GM18520 (cell line): ENCODE measurements at regions not wholly inside any gene's neighbourhood (a gene's known extent, or its start where the extent isn't known, plus 50 kb on each side); places are given as distances from the start of the nearest gene placed in this dataset.

Source experiments
- ATAC-seq: cut with Tn5 transposase; IDR thresholded peaks from one replicate; pipeline ENCODE4 v1.9.1; 2021; ENCODE audit not compliant: unreplicated experiment

DNA sequence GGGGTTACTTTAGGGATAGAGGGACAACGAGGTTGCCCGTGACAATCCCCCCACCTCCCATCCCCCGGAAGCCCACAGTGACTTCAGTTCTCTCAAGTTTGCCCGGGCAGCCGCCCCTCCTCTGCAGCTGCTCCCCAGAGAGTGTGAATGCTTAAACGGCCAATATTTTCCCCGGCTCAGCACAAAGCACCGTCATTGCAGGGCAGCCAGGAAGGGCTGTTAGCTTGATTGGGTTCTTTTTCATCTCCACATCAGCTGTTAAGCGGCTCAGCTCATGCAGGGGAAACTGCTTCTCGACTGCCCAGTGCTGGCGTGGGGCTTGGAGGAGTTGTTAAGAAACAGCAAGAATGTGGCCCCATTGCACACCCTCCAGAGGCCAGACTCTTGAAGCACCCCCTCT is 120.5 kb upstream of the NCOR2 start:
- no peak for ATAC-seq

DNA sequence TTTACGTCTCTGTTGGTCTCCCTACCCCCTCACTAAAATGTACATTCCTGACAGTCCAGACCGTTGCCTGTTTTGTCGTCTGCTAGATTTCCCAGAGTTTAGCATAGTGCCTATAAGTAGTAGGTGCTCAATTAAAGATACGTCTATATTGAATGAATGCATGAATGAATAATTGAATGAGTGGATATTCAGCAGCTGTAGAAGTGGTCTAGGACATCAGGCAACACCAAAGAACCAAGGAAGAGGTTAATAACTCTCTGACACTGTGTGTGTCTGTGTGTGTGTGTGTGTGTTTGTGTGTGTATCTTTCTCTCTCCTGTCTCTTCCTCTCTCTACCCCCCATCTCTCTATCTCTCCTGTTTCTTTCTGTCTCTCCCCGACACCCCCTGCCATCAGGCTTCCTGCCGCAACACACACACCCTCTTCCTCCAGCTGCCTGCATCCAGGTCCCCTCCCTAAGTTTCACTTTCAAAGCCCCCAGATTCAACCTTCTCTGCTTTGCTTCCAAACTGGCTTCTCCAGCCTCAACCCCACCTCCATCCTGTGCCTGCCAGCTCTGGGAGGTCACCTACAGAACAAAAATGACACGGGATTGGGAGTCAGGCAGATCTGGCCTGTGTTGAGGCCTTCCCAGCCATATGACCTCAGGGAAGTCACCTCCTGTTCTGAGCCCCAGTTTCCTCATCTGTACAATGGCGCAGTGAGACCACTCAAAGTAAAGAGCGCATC is 119.9 kb upstream of the NCOR2 start:
- ATAC-seq: no peak

DNA sequence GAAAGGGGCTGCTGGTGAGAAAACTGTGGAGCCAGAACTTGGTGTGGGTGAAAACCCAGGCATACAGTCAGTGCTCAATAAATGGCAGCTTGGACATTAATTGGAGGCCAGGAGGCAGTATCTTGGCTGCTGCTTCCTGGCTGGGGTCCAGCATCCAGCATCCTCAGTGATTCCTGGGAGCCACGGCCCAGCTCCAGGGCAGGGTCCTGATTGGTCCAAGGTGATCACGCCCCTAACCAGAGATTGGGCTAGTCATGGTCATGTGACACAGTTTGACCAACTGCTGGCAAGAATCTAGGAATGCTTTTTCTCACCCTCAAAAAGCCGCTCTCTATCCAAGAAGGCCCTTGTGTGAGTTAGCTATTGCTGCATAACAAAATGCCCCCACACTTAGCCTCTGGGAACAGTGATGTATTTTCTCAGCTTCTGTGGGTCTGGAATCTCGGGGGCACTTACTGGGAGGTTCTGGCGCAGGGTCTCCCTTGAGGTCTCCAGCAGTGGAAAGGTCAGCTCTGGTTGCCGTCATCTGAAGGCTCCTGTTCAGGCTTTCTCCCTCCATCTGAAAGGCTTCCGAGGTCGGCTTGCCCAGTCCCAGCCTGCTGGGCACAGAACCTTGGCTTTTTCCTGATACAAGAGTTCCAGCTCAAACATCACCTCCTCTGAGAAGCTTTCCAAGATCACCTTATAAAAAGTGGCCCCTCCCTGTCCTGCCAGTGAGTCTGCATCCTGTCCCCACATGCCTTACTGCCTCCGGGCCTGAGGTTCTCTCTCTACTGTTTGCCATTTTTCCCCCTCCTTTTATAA is 119.2 kb upstream of the NCOR2 start:
- no peak for ATAC-seq

DNA sequence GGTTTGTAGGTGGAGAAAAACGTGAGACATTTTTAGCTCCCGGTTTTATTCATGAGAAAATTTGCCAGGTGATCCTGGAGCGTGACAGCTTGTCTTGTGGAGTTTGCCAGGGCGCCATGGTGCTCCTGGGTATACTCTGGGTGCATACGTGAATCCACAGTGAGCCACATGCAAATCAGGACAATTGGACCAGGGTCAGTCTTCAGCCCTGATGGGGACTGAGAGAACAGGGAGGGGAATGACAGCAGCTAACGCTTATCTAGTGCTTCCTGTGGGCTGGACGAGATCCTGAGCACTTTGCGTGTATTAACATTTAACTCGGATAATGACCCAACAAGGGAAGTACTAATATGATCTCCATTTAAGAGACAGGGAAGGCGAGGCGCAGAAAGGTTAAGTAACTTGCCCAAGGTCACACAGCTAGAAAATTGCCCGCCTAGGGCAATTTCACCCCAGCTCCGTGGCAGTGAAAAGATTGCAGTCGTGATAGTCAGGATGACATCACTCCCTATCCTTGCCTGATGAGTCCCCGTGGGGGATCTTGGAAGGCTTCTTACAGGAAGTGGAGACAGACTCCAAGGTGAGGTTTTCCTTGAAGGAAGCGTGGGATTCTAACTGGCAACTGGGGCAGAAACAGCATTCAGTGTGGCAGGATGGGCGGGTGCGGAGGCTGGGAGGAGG is 118.4 kb upstream of the NCOR2 start:
- no peak for ATAC-seq

DNA sequence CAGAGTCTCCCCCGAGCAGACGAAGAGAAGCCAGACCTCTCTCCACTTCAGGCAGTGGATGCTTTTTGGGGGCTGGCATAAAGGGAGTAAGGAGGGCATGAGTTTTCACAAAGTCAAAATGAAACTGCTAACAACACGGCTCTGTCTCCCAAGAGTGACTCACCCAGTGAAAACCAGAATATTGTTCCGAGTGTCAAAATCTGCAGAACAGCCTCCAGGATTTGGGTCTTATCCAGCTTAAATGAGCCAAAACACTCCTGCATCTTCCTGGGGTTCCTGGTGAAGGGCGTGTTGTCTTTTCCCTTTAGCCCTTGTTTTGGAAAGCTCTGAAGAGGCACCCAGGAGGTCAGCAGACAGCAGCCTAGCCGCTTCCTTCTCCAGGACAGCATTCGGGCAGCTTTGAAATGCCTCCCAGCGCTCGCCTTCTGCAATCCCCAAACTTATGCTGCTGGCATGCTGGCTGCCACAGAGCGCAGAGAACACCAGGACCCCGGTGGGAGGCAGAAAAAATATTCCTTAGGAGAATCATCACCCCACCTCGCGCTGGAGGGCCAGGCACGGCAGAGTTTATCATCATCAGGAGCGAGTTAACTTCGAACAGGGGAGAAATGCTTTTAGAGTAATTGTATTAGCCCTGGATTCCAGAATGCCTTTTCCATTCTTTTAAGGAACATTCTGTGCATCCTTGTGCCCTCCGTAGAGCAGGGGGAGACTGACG is 117.7 kb upstream of the NCOR2 start:
- no peak for ATAC-seq

DNA sequence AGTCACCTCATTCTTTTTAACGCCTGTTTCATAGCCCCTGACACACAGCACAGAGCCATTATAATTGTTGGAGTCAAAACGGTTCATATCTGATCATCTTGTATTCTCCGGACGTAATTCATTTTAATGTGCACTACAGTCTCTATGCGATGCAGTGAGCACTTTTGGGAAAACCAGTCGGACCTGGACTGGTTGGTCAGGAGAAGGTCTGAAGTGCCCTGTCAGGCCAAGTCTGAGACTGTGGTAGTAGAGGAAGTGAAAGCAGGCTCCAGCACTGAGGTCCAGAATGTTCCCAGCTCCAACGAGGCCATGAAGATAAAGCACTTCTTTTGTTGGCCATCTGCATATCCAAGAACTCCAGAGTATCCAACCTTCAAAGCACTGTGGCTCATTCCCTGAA is 117.1 kb upstream of the NCOR2 start:
- no peak for ATAC-seq

DNA sequence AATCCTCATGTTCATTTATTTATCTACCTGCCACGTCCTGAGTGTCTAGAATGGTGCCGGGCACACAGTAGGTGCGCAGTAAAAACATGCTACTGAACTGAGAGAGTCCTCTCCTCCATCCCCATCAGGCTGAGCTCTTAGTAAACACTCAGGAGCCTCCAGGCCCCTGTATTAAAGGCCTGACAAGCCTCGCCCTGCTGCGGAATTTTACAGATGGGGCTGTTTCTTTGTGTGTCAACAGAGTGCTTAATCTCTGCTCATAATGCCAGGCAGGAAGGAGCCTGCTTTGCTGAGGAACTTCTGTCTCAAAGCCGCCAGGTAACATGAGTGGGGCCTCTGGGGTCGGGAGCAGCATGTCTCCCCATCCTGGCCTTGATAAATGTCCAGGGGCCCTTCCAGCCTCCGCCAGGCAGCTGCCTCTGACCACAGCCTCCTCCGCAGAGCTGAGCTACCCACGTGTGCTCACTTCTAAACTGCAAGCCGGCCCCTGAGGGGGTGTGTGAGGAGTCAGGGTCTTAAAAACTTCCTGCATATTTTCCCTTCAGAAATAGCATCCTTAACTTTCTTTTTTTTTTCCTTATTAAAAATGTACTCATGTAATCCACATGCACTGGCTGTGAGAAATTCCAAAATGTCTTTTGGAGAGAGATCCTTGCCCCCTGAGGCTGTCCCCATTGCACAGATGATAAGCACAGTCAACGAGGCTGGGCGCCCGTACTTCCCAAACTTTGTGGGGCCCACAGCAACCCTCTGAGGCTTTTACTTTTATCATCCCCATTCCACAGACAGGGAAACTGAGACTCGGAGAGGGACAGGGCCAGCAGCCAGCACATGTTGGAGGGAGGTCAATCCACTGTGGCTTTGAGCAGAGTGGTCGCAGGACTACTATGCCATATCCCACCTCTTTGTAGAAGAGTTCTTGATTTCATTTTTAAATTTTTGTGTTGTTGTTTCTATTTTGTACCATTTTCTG is 116.0 kb upstream of the NCOR2 start:
- no peak for ATAC-seq

DNA sequence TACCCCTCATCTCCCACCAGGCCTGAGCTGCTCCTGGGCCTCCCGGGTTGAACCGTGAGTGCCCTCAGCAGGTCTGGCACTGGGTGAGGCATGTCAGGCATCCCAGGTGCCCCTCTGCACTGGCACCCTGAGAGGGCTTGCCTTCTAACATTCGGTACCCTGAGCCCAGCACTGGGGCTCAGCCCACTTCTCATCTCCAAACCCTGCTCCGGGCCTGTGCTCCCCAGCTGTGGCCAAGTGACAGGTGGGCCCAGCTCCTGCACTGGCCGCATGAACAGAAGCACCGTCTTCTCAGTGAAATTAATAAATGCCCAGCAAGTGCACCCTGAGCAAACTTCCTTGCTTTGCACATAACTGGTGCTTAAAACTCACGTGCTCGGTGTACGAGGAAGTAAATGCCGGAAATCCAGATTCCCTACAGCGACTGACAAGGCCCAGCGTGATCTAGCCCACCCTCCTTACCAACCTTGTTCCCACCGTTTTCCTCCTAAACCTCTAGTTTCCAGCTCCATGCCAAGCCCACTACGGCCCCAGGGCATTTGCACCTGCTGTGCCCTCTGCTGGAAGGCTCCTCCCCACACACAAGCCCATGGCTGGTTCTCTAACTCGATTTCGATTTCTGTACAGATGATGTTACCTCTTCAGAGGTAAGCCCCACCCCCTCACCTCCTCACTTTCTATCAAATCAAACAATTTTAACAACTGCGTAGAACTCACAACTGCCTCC is 115.2 kb upstream of the NCOR2 start:
- ATAC-seq: no peak

DNA sequence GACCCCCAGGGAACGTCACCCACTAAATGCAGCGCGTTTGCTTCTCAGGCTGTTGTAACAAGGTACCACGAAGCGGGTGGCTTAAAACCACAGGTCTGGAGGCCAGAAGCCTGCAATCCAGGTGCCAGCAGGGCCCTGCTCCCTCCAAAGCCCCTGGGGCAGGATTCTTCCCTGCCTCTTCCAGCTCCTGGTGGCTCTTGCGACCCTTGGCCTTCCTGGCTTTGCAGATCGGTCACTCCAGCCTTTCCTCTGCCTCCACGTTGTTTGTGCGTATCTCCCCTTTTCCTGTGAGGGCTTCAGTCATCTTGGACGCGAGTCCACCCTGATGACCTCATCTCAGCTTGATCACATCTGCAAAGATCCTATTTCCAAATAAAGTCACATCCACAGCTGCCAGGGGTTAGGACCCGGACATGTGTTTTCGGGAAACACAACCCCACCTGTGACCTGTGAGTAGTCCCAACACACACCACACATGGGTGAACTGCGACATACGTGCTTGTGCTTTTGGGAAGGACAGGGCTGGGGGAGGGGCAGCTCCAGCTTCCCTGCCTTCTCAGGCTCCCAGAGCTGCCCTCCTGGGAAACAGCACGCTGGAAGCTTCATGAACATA is 114.5 kb upstream of the NCOR2 start:
- no peak for ATAC-seq

DNA sequence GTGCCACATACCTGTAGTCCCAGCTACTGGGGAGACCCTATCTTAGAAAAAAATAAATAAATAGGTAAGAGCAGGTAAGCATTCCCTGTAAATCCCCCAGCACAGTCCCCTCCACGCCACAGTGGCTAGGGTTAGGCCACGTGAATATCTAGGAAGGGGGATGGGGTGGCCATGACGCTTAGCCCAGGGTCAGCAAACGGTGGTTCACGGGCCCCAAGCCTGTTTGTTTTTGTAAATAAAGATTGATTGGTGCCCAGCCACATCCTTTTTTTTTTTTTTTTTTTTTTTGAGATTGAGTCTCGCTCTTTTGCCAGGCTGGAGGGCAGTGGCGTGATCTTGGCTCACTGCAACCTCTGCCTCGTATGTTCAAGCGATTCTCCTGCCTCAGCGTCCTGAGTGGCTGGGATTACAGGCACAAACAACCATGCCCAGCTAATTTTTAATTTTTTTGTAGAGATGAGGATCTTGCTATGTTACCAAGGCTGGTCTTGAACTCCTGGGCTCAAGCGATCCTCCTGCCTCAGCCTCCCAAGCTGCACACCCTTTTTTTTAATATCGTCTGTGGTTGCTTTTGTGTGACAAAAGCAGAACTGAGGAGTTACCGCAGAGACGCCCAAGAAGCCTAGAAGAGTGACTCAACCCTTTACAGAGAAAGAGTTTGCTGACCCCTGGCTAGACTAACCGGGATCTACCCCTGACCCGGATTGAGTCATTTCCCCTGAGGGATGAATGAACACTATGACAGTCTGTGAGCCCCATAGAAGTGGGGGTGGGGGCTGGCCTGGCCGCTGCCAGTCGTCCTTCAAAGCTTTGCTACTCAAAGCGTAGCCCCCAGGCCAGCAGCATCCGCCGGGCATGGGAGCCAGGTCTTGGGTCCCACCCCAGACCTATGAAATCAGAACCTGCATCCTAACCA is 113.7 kb upstream of the NCOR2 start:
- ATAC-seq: no peak

DNA sequence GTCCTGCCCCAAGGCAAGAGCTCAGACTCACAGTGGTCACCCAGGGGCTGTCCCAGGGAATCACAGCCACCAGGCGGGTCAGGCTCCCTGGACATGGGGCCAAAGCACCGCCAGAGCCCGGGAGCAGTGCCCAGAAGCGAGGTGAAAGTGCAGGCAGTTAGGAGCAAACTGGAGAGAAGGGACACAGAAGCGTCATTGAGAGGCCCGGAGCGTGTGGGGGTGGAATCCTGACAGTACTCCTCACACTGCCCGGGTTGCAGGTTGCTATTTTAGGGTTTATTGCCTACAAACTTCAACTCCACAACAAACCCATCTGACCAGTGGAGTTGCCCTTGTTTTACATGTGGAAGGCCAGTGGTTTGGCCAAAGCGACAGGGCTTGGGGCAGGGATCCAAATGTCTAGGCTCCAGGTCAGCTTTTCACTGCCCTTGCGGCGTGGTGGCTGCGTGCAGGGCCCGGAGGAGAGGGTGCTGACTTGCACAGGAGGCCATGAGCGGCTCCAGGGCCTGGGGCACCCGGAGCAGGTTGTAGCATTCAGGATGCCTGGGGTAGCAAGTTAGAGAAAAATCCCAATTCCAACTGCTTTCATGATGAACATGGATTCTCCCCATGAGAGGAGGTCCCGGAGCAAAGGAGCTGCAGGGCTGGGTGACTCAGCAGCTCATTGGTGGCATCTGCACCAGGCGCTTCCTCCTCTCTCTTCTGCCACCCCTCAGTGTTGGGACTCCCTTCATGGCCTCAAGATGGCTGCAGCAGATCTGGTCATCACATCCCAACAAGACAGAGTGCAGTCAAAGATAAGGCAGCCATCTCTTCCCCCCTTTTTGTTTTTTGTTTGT is 112.3 kb upstream of the NCOR2 start:
- no peak for ATAC-seq

DNA sequence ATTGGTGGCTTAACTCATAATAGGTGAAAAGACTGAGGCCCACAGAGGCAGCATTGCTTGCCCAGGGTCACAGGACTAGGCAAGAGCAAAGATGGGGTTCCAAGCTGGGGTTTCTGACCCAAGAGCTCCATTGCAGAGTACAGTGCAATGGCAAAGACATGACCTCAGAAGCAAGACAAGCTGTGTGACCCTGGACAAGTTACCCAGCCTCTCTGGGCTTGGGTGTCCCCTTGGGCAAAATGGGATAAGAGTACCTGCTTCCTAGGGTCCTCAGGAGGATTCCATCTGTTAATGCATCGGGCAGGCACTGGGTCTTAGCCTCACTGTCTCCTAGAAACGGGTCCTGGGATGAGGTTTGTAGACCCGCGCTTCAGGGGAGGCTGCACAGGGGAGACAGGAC is 111.6 kb upstream of the NCOR2 start:
- no peak for ATAC-seq

DNA sequence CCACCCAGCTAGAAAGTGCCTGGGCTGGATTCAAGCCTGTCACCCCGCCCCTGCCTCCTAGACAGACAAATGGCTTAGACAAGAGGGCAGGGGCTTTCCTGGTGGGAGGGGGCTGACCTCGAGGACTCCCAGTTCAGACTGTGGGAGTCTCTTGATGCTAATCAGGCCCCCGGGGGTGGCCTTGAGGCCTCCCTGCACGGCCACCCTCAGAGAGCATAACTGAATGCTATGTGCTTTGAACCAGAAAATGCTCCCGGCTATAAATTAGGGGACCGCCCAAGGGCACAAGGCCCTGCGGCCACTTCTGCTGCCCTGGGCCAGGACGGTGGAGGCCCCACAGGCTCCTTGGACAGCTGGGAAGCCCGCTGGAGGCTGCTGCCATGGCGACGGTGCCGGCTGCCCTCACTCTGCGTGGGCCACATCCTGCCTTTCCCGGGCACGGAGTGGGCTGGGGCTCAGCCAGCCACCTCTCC is 111.0 kb upstream of the NCOR2 start:
- no peak for ATAC-seq

DNA sequence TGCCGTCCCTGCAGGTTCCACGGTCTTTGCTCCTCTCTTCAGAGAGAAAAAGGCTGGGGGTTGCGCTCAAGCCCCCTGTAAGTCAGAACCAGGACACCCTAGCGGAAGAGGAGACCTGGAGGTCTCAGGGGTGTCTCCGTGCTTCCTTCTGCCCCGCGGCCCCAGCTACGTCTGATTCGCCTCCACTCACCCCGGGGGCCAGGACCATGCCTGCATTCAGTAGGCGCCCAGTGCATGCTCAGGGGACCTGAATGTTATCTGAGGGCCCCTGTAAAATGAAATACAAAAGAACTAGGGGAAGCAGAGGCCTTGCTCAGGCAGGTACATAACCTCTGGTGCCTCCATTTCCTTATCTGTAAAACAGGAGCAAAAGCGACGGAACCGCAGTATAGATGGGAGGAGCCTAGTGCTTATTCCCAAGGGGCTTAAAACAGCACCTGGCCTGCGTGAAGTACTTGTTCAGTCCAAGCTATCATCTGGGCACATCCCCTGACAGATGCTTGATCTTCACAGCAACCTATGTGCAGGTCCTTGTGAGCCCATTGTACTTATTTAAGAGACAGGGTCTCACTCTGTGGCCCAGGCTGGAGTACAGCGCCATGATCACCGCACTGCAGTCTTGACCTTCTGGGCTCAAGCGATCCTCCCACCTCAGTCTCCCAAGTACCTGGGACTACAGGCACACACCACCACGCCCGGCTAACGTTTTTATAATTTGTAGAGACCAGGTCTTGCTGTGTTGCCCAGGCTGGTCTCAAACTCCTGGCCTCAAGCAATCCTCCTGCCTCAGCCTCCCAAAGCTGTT is 110.3 kb upstream of the NCOR2 start:
- ATAC-seq: no peak

DNA sequence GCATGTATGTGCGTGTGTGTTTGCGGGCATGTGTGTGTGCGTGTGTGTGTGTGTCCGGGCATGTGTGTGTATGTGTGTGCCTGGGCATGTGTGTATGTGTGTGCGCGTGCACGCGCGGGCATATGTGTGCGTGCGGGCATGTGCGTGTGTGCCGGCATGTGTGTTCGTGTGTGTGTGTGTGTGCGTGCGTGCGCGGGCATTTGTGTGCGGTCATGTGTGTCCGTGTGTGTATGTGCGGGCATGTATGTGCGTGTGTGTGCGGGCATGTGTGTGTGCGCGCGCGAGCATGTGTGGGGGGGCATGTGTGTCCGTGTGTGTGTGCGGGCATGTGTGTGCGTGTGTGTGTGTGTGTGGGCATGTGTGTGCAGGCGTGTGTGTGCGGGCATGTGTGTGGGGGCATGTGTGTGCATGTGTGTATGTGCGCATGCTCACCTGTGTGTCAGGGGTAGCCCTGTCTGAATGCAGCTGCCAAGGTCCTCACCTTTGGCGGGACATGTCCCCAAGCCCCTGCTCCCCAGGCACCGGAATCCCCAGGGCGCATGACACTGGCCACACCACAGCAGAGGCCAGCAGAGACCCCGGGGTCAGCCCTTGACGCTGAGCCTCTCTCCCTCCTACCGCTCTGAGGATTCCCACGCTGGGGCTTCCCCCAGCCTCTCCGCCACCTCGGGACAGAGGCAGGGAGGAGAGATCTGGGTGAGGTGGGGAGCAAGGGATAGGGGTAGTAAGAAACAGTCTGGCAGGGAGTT is 109.5 kb upstream of the NCOR2 start:
- no peak for ATAC-seq
